ENCODE measurements at regions not wholly inside any gene's neighbourhood (a gene's known extent, or its start where the extent isn't known, plus 50 kb on each side); places are given as distances from the start of the nearest gene placed in this dataset.

DNA sequence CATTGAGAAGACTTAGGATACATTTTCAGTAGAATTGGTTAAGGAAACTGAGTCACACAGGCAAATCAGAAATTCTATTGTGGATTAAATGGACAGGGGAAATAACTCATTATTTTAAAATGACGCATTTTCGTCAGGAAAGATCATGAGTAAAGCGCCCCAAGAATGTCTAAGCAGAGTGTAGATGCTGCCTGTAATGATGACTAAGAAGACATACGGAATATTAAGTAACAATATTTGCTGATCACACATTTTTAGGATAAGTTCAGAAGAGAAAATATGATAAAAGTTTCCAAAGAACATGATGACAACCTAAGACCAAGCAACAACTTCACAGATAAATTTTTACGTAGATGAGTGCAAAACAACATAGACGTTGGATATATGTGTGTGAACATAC lies 596.3 kb upstream of the TENM3 start:
- TF ChIP-seq, protein P1, sequence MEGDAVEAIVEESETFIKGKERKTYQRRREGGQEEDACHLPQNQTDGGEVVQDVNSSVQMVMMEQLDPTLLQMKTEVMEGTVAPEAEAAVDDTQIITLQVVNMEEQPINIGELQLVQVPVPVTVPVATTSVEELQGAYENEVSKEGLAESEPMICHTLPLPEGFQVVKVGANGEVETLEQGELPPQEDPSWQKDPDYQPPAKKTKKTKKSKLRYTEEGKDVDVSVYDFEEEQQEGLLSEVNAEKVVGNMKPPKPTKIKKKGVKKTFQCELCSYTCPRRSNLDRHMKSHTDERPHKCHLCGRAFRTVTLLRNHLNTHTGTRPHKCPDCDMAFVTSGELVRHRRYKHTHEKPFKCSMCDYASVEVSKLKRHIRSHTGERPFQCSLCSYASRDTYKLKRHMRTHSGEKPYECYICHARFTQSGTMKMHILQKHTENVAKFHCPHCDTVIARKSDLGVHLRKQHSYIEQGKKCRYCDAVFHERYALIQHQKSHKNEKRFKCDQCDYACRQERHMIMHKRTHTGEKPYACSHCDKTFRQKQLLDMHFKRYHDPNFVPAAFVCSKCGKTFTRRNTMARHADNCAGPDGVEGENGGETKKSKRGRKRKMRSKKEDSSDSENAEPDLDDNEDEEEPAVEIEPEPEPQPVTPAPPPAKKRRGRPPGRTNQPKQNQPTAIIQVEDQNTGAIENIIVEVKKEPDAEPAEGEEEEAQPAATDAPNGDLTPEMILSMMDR (IDR thresholded peaks at IDR 0.05; ENCODE audit: insufficient read depth, low read depth, low read length) = no peak
- no peak for TF ChIP-seq EZH2 (IDR thresholded peaks at IDR 0.05; ENCODE audit: insufficient read depth, low read length)
